GM03348 (cell line): ENCODE measurements at regions not wholly inside any gene's neighbourhood (a gene's known extent, or its start where the extent isn't known, plus 50 kb on each side); places are given as distances from the start of the nearest gene placed in this dataset.

Source experiments
- DNase-seq: peaks from one replicate; pipeline ENCODE4 v3.0.0; 2012; ENCODE audit warnings: low spot score

DNA sequence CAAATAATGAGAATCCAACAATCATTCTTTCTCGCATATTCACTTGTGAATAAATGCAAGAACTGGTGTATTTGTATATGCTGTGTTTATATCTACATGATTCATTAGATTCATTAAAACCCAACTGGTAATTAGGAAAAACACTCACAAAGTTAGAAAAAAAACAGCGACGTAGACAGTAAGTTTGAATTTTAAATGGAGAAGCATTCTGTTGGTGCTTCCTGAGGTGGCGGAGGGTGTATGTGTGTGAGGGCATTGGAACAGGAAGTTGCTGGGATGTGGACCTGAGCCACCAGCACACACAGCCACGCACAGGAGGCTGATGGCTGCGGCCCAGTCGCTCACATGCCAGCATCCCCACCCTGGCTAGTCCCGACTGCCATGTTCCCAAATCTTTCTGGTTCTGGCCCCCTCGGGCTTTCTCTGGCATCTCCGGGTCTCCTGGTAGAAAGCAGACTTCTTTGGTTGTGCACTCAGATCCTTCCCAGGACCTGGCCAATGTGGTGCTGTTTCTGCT is 121.6 kb upstream of the IRF2BP2 start:
- no peak for DNase-seq

DNA sequence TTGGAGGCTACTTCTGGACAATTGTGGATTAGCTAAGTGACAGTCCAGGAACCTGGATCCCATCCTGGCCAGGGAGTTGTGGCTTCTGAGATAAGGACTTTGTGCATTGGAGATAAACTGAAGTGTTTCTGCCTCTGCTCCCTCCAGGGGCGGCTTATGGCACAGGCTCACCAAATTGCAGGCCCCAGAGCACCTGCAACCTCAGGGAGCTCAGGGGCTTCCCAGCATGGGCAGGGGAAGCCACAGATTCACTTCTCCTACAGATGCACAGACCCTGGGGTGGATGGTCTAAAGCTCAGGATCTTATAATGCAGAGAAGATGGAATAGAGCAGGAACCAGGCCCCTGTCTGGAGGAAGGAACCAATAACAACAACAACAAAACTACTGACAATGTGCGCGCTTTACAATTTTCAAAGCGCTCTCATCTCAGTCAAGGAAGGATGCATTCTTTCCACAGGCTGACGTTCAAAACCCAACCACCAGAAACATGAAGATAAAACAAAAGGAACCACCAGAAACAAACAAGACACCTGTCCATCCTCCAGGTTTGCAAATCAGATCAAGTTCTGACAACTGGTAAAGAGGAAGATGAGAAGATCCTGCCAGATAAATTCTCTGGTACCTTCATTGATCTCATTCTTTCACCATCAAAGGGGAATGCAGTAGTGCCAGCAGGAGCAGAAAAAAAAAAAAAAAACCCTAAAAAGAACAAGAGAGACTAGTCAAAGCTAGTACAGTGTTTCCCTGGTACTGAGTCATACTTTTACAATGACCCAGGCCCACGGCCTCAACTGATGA is 121.0 kb upstream of the IRF2BP2 start:
- DNase-seq: peak; percentile 76

DNA sequence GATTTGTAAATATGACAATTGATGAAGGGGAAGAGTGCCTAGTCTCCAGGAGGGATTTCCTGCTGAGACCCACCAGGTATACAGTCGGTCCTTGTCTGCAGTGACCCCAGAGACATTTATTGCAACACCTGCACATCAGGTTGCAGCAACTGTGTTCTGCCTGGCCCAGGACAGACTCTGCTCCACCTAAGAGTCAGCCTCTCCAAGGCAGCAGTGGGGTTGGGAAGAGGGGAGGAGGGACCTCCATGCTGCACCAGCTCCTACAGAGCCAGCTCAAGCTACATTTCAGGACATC is 120.4 kb upstream of the IRF2BP2 start:
- DNase-seq: no peak

DNA sequence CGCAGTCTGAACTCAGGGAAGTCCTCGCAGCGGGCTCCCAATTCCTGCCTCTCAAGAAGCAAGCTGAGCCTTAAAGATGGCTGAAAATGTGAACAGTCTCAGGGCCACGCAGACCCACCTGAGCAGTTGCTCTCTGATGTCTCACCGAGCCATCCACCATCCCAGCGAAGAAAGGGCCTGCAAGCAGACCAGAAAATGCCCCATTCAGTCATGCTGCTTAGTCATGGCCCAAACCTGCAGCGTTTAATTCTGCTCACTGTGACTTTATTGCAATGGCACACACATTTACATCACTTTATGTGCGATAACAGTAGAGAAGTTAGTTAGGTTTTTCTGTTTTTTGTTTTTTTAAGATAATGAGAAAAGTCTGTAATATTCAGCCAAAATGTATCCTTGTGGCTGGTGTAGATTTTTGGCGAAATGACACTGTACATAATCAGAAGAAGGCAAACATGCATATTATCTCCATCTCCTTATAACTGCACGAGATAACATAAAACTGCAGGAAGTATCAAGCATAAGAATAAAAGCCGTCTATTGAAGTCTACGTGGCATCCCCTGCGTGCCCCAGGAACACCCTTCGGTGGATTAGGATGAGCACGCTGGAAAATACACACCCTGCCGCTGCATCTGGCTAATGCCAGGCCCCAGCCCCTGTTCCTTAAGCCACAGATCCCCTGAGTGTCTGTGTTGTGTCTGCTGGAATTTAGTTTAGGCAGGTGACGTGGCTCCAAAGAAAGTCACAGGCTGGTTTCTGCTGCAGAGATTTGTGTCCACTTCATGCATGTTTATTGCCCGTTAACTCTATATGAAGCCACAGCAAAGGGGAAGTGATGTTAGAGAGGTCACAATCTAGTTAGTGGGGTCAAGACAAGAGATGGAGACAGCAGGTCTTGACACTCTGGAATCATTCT is 119.8 kb upstream of the IRF2BP2 start:
- DNase-seq: no peak

DNA sequence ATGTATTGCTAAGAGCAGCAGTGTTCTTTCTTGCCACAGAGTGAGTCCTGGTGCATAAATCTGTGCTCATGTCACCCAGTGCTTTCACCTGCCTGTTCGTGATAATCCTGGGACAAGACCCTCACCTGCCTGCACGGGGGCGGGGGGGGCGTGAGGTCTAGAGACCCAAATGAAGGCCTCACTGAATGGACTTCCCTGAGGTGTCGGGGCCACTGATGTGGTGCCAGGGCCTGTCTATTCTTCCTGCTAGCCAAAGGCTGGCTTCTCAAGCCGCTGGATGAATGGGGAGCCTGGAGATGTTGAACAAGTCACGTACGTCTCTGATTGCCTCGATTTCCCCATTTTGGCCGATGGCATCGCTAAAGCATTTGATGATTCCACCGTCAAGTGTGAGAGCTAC is 118.8 kb upstream of the IRF2BP2 start:
- no peak for DNase-seq

DNA sequence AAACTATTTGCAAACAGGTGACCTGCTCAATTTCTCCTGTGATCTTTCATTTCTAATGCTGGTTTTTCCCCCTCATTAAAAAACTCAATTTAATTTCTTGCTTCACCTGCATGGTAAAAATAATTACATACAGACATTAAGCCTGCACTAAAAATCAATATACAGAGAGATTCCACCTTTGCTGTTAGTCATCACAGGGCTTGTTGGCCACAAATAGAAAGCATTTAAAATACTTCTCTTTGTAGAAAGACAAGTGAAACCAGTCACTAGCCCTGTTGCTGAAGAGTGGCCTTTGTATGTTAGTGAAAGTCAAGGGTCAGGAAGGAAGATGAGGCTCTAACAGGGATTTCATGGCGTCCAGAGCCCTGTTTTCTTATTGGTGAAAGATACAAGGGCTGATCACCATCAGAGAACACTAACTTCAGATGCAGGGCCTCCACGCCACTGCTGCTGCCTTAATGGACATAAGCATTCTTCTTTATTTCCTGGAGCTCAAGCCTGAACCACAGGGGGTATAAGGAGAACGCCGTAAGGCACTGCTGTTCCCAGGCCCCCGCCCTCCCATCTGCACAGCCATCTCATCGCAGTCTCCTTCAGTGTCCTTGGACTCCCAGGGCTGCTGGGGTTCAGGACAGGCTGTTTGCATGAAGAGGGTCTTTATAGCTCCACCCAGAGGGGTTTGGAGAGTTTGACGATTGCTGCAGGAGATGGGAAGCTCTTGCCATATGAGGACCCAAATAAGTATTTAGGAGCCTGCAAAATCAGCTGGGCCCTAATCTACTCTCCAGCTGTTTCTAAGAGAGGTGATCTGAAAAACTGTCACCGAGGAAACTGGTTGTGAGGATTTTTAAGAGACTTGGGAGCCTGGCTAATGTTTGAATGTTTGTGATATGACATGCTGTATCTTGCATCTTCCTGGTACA is 117.3 kb upstream of the IRF2BP2 start:
- no peak for DNase-seq

DNA sequence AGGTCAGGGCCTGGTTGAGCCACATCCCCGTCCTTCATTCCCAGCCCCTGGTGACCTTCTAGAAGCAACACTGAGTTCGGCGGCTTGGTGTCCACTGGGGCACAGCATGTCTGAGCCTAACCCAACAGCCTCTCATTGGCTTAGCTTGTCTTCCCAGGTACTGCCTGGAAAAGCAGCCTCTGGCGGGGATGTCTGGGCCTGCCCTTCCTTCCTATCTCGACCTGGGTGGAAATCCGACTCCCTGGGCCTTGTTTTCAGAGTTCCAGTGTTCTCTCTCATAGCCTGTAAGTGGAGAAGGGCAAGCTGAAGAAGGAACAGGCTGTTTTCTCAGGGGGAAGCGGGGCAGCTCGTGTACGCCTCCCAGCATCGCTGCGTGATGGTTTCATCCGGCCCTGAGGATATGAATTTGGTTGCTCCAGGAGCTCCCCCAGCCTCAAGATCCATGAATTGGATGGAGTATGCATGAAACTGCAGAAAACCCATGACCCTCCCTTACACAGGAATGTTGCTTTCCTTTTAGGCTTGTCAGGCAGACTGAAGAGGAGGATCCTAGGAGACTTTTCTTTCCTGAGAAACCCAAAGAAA is 116.5 kb upstream of the IRF2BP2 start:
- no peak for DNase-seq

DNA sequence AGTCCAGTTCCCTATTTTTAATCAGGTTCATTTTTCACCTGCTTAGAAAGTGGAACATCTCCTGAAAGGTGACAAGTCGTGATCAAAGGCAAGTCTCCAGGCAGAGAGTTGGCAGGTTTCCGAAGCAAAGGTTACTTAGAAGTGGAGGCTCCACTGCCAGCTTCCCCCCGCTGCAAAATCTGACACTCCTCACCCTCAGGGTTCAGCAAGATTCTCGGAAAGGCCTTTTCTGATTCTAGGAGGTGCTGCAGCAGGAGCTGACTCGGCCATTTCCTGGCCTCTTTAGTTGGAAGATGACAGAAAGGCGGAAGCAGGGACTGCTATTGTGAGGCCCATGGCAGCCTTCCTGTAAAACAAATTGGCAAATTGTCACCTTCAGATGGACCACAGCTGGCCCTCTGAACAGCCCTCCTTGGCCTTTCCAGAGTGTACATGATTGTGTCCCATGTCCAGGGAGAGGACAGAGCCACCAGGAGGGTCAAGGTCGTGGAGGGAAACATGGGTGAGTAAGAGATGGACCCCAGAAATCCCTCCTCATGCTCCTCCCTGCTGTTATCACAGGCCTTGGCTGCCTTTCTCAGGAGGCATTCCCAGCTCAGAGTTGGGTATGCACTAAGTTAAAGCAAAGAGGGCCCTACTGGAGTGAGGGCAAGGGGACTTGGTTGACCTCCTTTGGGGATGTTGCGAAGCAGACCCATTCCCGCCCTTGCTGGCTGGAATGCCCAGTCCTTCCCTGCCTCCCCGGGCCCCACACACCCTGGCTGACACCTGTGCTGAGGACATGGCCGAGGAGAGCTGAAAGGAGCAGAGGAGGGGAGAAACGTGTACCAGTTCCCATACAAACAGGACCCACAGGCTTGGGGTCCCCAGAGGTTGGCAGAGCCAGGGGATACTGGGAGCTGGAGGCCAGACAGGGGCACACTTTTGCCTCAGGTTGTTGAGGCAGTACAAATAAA is 115.5 kb upstream of the IRF2BP2 start:
- DNase-seq: no peak

DNA sequence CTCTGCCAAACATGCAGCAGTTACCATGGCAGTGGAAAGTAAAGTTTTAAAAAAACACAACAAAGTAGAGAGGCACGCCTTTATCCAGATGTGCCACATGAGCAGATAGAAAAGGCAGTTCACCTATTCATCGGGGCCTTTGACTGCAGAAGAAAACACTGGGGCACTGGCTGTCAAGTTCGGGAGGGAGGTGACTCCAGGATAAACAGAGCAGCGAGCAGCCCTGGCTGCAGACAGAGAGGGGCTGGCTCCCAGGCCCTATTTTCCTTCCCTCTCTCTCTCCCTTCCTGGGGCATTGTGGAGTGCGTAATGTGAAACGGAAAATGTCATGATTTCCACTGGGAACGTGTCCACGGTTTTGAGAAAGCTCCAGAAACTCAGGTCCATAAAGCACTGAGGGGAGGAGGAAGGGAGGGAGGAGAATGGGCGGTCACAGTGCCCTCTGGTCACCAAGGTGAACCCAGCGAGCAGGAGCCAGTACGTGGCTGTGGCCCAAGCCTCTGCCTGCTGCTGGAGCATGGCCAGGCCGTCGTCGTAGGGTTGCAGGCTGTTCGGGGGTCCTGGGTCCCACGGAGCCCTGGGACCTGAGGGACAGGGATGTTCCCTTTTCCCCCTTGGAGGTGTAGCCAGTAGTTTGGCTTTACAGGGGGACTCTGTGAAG is 114.7 kb upstream of the IRF2BP2 start:
- DNase-seq: no peak

DNA sequence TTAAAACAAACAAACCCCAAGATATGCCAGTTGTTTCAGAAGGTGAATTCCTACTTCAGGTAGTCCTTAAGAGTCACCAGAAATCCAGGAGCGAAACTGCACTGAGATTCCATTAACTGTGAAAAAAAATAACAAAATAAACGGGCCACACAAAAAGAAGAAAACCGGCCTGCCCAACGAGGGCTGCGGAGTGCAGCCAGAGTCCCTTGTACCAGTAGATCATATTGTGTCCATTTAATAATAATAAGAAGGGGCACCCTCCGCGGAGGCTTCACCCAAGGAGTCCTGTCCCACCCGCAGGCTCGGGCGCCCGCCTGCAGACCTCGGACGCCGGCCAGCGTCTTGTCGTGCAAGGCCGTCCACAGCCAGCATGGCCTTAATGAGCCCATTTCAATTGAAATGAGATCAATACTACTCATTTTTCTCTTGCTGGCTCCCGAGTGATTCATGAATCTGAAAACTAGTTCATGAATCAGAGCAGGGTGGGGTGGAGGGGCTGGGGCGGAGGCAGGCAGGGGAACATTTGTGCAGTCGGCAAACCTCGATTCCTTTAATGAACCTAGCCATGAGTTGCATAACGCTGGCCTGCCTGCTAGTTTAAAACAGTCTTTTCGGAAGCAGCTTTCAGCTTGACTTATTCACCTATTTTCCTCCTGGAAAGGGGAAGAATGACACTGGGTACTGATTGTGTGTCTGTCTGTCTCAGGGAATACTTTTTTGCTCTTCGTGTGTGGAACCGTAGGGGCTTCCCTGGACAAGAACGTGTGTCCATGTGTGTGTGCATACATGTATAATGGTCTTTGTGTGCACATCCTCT is 113.1 kb upstream of the IRF2BP2 start:
- peak; percentile 81 for DNase-seq

DNA sequence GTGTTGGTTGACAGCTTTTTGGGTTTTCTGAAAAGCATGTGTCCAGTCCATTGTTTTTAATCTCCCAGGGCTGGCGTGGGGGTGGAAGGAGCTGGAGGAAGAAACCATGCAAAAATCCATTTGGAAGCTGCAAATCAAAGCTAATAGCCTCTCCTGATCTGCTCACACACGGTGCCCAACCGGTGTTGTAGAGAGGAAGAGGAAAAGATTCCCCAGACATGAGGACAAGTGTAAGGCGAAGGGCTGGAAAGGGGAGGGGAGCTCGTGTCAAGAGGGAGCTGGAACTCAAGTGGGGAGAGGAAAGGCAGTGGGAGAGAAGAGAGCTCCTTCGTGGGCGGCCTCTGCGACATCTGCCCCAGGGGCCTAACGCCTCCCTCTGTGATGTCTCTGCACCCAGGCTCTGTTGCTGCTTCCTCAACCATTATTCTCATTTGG is 112.3 kb upstream of the IRF2BP2 start:
- peak; percentile 37 for DNase-seq

DNA sequence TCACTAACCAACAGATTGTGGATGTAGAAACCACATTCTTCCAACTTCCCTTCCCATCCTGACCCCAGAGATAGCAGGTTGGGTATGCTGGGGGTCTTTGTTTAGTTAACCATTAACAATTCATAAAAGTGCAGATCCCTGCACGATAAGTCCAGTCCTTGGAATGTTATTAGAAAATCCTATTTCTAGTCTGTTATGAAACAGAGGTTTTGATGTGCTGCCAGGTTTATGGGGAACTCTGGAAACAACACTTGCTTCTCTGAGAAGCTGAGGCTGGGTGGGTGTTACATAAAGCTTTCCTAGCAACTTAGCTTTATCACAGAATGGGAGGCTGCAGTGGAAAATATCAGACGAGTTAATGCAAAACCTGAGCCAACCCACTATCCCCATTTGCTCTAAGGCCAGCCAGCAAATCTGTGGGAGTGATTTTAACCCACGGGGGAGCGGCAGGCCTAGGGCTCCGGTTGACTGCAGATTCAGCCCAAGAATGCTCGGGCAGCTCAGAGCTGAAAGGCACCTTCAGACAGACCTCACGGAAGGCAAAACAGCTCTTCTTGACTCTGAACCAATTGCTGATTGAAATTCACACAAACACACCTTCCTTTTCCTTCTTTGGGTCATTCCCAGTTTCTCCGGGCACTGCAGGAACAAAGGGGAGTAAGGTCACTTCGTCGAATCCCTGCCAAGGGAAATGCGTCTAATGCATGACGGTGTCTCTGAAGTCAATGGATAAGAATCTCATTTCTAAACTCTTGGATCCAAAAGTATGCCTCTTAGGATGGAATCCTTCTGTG is 111.7 kb upstream of the IRF2BP2 start:
- DNase-seq: peak; percentile 72

DNA sequence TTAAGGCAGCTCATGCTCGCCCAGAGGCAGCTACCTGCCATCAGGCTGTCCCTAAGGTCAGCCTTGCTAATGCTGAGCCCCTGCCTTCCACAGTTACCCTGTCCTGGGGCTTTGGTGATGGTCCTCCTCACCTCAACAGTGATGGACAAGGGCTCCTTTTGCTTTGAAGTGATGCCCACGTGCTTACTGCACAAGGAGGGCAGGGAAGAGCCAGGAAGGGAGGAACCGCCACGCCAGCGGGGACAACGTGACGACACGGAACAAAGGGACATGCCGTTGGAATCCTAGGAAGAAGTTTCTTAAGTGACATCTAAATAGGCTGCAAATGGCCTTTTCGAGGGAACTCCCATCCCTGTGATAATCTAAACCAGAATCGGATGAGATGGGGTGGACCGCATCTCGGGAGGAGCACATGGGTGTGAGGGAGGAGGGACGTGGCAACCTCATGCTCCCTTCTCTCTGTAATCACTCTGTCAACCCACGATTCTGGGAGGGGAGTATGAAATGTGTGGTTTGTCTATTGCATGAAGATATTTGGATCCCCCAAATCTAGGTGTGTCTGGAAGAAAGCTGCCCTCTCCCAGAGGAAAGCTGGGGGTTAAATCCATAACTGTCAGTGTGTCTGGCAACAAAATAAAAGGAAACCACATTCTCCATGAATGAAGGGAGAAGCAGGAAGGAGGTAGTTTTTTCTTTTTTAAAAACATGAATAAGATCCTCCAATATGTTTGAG is 110.9 kb upstream of the IRF2BP2 start:
- DNase-seq: peak; percentile 56

DNA sequence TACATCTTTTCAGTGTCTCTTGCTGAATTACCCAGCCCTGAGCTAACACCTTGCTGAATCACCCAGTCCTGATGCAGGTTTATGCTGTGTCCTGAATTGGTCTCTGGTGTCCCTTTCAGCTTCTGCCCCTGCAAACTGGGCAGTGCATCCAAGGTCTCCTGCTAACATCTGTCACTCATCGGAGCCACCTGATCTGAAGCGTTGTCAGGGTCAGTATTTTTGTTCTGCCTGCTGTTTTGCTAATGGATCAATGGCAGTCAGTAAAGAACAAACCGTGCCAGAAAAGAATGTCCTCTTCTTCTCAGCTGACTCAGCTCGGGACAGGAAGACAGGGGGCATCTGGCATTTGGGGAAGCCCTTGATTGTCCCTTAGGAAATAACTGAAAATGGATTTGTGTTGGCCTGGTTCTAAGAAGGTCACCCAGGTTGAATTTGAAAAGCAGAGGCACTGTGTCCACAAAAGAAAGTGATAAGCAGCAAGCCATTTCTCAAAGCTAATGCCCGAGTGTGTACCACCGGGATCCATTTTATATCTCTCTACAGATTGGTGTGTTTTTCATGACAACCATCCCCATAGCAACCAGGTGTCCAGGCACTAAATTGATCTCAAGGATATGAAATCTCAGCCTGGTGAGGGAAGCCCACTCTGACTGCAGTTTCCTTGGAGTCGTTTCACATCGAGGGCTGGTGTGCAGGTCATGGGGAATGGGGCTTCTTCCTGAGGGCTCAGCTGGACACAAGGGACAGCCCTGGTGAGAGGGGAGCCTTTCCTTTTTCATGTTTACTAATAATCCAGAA is 109.7 kb upstream of the IRF2BP2 start:
- DNase-seq: no peak

DNA sequence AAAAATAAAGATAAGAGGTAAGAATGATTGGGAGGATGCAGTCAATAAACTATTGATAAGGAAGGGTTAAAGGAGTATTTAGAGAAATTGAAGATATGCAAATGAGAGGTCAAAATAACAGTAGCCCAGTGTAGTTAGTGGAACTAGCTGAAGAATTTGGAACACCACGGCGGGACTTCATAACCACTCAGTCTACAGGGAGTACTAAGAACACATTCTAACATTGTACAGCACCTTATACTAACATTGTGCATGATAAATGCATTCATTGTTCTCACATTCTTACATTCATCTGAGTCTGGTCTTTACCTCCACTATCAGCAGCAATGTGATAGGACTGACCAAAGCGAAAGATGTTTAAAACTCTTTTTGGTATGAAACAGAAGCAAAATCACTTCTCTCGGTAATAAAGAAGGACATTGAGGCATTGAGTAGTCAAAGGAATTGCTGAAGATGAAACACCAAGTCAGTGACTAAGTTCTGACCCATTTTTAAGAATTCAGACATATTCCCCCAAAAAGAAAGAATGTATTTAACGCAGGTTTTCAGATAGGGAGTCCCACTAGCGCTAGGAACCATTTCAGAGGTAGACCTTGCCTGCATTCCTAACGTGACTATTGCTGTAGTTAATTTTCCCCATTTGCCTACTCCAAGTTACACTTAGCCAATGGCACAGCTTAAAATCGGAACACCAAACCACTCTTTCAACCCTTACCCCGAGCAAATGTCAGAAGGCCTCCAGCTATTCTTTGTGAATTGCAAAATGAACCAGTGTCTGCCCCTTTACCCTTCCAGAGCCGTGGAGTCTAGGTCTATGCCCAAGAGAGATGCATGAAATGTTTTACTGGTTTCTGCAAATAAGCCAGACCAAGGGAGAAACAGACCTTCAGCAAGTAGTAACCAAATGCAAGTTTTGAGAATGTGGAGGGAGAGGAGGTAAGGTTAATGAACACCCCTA is 108.8 kb upstream of the IRF2BP2 start:
- no peak for DNase-seq
